SH-SY5Y (cell line): ENCODE measurements at regions not wholly inside any gene's neighbourhood (a gene's known extent, or its start where the extent isn't known, plus 50 kb on each side); places are given as distances from the start of the nearest gene placed in this dataset.

ENCODE experiments used
- GATA2 ChIP-seq: IDR thresholded peaks from 2 replicates; pipeline ENCODE4 v1.6.1; 2011; ENCODE audit warnings: mild to moderate bottlenecking, low read depth, low read length
- GATA3 ChIP-seq: IDR thresholded peaks from 2 replicates; pipeline ENCODE4 v1.6.1; 2011; ENCODE audit warnings: low read depth, mild to moderate bottlenecking, low read length, moderate library complexity

DNA sequence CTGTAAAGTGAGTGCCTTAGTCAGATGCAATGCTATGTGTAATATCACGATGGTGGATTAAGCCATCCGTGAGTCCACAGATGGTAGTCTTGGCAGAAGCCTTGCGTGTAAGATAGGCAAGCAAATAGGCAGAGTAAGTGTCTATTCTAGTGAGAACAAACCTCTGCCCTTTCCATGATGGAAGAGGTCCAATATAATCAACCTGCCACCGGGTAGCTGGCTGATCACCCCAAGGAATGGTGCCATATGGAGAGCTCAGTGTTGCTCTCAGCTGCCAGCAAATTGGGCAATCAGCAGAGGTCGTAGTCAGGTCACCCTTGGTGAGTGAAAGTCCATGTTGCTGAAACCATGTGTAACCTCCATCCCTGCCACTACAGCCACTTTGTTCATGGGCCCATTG is 371.2 kb upstream of the LRFN5 start:
- no peak for TF ChIP-seq GATA2
- no peak for TF ChIP-seq GATA3

DNA sequence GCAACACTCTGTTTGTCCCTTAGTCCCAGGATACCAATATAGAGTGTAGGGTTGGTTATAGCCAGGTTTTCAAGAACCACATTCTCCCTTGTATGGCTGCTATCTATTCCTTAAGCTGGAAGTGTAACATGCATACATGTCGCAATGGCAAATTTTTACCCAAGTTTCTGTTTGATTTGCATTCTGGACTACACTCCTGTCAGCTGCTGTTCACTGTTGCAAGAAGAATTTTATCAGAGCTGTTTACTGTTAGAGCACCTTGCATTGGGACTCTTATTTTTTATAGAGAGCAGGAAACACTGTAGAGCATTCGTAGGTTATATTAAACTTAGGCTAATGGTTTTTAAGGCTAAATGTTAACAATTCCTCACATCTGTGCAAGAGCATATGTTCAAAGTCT is 376.0 kb upstream of the LRFN5 start:
- TF ChIP-seq GATA3 (no peak), GATA2 (no peak)

DNA sequence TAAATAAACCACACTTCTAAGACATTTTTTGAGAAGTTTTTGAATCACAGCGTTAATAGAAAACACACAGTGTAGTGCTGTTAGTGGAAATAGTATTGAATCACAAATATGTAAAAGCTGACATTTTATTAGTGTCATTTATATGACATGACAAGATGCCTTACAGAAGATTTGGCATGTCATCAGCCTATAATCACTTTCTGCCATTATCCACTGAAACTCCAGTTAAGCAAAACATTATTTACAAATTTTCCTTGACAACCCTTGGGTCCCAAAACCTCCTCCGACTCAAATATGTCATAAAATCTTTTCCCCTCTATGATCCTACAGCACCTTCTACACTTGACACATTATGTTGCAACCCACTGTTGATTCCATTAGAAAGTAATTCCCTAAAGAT is 376.9 kb upstream of the LRFN5 start:
- TF ChIP-seq GATA3 (no peak), GATA2 (no peak)

DNA sequence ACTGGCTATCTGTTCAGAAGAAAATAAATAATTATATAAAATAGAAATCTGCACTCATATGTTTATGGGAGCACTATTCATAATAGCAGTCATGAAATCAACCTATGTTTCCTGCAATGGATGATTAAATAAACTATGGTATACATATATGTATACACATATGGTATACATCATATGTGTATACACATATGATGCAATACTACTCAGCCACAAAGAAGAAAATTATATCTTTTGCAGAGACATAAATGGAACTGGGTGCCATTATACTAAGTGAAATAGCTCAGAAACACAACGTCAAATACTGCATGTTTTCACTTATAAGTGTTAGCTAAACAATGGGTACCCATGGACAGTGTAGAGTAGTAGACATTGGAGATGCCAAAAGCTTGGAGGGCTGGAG is 381.2 kb upstream of the LRFN5 start:
- no peak for TF ChIP-seq GATA3
- no peak for TF ChIP-seq GATA2

DNA sequence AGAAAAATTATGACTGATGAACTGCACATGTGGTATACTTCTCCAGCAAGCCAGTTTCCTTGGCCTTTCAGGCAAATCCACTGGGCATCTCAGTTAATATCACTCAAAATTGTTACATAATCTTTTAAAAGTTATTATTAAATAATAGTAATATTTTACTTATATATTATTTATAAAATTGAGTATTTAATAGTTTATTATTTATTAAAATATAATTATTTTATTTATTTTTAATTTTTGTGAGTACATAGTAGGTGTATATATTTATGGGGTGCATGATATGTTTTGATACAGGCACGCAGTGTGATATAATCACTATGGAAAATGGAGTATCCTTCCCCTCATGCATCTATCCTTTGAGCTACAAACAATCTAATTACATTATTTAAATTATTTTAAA is 384.1 kb upstream of the LRFN5 start:
- TF ChIP-seq GATA2 (no peak), GATA3 (no peak)

DNA sequence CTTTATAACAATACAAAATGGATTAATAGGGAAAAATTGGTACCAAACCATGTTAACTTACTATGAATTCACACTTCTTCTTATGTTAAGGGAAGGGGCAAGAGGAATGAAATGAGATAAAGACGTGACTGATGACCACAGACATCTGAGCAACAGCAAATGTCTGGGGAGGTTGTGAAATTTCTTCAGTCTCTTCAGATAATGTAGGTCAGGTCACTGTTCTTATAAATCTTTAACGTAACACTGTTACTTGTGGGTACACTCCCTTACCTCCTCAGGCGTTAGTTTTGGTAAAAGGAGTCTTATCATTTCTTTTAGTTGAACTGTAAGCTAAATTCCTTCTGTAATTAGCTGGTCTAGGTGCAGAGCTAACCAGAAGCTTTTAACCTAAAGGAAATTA is 405.0 kb upstream of the LRFN5 start:
- TF ChIP-seq GATA2, result no peak
- TF ChIP-seq GATA3, result no peak

DNA sequence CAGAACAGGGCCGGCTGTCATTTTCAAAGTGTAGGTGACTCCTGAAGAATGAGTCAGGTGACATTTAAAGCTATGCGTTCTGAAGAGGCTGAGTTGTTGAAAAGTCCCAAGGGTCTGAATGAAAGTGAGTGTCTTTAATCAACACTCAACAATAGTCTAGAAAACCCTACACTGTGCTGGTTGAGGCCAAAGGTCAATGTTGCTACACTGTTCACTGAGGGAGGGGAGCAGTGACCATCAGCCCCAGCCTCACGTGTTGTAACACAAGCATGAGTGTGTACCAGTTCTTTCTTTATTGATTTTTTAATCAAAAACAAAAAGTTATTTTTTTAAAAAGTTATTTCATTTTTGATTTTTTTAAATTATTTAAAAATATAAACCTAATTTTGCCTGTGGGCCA is 418.8 kb upstream of the LRFN5 start:
- no peak for TF ChIP-seq GATA3
- TF ChIP-seq GATA2, result no peak

DNA sequence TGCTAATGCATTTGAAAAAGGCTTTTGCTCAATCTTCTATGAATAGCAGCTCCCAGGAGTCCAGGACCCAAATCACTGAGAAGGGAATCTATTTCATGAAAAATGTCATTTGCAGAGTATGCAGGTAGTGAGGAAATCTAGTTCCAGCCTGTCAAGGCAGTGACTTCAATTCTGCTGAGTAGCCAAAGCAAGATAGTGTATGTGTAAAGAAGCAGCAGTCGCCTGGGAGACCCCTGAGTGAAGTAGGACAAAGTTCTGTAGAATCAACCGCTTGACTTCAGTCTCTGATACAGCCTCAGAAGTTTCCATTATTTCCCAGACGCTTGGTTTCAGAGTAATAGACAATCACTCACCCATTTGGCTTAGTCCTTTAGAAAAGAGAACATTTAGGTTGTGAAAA is 435.6 kb upstream of the LRFN5 start:
- TF ChIP-seq GATA3, result no peak
- no peak for TF ChIP-seq GATA2

DNA sequence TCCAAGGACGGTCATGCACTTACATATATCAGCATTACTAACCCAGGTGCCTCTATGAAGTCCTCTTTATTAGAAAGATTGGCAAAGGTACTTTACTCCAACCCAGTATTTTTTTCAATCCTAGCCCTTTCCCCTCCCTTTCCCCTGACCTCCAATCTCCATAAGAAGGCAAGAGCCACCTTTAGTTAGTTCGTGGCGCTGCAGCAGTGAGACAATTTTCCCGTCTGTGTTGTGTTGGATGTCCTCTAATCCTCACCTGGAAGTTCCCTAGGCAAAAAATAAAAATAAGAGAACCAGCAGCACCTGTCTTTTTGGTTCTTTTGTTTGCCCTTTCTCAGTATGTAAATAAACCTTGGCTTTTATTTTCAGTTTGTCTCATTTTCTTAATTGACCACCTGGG is 439.6 kb upstream of the LRFN5 start:
- TF ChIP-seq GATA3 (no peak), GATA2 (no peak)

DNA sequence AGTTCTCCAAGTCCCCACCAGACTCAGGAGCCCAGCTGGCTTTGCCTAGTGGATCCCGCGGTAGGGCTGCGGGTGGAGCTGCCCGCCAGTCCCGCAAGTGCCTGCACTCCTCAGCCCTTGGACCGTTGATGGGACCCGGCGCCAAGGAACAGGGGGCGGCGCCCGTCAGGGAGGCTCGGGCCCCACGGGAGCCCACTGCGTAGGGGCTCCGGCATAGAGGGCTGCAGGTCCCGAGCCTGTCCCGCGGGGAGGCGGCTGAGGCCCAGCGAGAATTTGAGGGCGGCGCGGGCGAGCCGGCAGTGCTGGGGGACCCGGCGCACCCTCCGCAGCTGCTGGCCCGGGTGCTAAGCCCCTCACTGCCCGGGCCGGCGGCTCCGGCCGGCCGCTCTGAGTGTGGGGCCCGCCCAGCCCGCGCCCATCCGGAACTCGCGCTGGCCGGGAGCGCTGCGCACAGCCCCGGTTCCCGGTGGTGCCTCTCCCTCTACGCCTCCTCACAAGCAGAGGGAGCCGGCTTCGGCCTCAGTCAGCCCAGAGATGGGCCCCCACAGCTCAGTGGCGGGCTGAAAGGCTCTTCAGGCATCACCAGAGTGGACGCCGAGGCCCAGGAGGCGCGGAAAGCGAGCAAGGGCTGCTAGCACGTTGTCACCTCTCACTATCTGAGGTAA is 452.4 kb upstream of the LRFN5 start:
- no peak for TF ChIP-seq GATA2
- no peak for TF ChIP-seq GATA3

DNA sequence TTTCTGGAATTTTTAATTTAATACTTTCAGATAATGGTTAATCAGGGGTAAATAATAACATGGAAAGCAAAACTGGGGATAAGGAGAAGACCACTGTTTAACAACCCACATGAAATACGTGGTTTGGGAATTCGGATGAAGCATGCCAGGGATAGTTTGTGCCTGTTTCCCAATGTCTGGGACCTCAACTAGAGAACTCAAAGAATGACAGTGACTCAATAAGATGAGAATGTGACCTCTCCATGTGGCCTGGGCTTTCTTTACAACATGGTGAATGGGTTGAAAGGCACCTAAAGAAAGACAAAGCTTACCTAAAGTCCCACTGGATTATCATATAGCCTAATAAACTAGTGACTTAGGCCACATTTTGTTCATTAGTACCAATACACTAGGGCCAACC is 460.3 kb upstream of the LRFN5 start:
- no peak for TF ChIP-seq GATA2
- no peak for TF ChIP-seq GATA3

DNA sequence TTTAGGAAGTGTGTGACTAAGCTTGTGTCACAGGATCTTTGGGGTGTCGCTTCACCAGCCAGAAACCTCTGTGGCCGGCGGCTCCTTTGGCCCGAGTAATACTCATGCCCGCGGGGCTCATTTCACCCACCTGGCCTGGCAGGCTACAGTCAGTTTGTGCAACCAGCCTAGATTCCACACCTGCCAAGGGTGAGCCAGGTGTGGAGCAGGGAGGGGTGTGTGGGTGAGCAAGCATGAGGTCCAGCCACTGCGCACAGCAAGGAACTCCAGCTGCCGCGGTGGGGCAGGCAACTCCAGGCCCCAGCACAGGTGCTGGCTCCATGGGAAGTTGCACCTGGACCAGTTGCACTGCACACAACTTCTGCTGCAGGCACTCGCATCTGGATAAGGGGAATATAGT is 462.3 kb upstream of the LRFN5 start:
- TF ChIP-seq GATA3, result no peak
- no peak for TF ChIP-seq GATA2

DNA sequence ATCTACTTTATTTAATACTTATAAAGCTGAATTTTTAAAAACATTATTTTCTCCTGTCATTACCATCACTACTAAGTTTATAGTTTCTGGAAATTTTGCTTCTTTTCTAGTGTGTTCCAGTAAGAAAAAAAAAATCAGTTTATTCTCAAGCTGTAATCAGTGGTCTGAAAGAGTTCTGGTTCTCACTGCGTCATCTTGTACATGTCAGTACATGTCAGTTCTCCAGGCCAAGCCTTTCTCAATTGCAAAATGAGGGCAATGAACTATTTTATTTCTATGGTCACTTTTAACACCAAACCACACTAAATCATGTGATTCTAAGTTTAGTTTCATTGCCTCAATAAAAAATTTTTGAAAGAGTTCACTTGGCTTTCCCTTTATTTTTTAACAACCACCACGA is 468.9 kb upstream of the LRFN5 start:
- TF ChIP-seq GATA2, result no peak
- TF ChIP-seq GATA3, result no peak

DNA sequence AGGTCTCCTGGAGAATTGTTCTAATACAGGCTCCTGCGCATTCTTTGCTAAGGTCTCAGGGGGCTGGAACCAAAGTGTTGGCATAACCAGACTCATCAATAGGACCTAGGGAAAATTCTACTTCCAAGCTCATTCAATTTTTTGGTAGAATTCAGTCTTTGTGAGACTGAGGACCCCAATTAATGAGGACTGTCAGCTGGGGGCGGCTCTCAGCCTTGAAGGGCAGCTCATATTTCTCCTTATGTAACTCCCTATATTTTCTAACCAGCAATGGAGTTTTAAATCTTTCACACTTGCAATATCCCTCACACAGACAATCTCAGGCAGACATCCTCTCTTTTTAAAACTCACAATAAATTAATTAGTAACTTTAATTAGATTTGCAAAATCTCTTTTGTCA is 476.4 kb upstream of the LRFN5 start:
- TF ChIP-seq GATA2 (no peak), GATA3 (no peak)

DNA sequence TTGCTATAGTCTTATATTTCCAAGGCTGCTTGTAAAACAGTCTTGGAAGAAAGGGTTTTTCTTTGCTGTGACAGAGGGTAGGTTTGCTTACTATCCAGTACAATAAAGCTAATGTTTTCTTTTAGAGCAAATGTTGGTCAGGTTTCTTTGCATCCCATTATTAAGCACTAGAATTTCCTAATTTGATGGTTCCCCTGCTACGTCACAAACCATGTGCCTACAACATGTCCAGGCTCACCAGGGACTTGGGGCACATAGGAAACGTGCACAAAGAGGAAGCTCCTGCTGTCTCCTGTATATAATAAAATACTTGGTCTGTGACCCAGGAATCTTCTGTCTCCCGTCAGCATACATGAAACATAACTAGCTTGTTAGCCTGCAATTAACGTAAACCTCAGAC is 486.3 kb upstream of the LRFN5 start:
- TF ChIP-seq GATA2, result no peak
- TF ChIP-seq GATA3, result no peak

DNA sequence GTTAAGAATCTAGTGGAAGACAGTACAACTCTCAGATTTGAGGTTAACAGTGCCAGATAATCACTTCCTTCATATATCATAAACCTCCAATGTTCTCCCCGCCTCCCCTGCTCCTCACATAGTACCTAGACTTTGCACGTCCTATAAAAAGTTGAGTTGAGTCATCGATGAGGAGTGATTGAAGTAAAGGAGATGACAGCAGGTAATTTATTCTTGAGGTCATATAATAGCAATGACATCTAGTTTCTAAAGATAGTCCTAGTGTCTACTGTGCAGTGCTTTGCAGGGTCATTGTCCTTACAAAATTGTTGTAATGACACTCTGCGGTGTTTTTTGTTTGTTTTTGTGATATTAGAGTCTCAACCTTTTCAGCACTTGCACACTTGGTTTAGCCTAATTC is 510.5 kb upstream of the LRFN5 start:
- TF ChIP-seq GATA2 (no peak), GATA3 (no peak)
